HCT116 (cell line): ENCODE measurements at regions not wholly inside any gene's neighbourhood (a gene's known extent, or its start where the extent isn't known, plus 50 kb on each side); places are given as distances from the start of the nearest gene placed in this dataset.

Source experiments
- ATAC-seq: fragments of 200-7000 bp; cut with Tn5 transposase; 2 replicates; pipeline ENCODE4 v1.9.1; 2020; ENCODE audit warnings: mild to moderate bottlenecking, moderate library complexity
- BruUV-seq: library from RNA; stranded (reverse); fragments of 400-500 nt; replicated peaks from 2 replicates; lab custom pipeline; 2021; lab: Mats Ljungman, UMichigan
- CTCF ChIA-PET: fragments of 300-600 bp; sonication (Branson Sonifier 250); formaldehyde crosslinking; loops from one replicate; lab custom pipeline; 2021; ENCODE audit warnings: antibody characterized with exemption; lab: Charles Lee
- POLR2A ChIA-PET: fragments of 300-600, 350-600 bp; sonication (Branson Sonifier 250); formaldehyde crosslinking; loops from one replicate; lab custom pipeline; 2021; ENCODE audit warnings: antibody characterized with exemption; lab: Charles Lee
- RAD21 ChIA-PET, 2 experiments: fragments of 300-600 bp; sonication (Branson Sonifier 250); formaldehyde crosslinking; loops; one replicate each; lab custom pipeline; 2023; ENCODE audit warnings: low total read pairs in 2 of 2; ENCODE audit not compliant: uncharacterized antibody in 2 of 2, unreplicated experiment in 2 of 2, low non-redundant PET in 1 of 2; lab: Charles Lee
- DNase-seq: peaks from one replicate; pipeline ENCODE4 v3.0.0-alpha.2; 2010; ENCODE audit warnings: low read depth, low spot score
- H2AFZ ChIP-seq: fragments of 200-600 bp; shearing (Covaris generic), sonication (generic); 2 replicates; pipeline ENCODE4 v1.6.1; 2017; ENCODE audit warnings: low read depth, mixed run types, mixed read lengths, antibody characterized with exemption, low read length; ENCODE audit not compliant: poor library complexity, severe bottlenecking
- H3K27ac ChIP-seq: 2 replicates; pipeline ENCODE4 v1.5.1; 2012; ENCODE audit warnings: low read depth, low read length
- H3K27me3 ChIP-seq: fragments of 200-600 bp; sonication (generic); 2 replicates; pipeline ENCODE4 v1.6.1; 2016; ENCODE audit warnings: mixed run types, low read length, mixed read lengths; ENCODE audit not compliant: insufficient read depth
- H3K36me3 ChIP-seq, 2 experiments: fragments of 200-500 bp in 1 of 2; fragments of 200-600 bp in 1 of 2; sonication (Bioruptor generic) in 1 of 2; sonication (generic) in 1 of 2; 2 replicates each; pipeline versions ENCODE4 v1.5.1 to v1.6.1; 2014 to 2016; ENCODE audit warnings: low read length in 2 of 2, inconsistent platforms in 1 of 2, mixed read lengths in 1 of 2, mixed run types in 1 of 2; ENCODE audit not compliant: insufficient read depth in 2 of 2, control insufficient read depth in 1 of 2
- H3K4me1 ChIP-seq, 2 experiments: fragments of 200-600 bp in 1 of 2; sonication (generic) in 1 of 2; 2 replicates each; pipeline versions ENCODE4 v1.5.1 to v1.6.1; 2012 to 2017; ENCODE audit warnings: low read length in 2 of 2, inconsistent platforms in 1 of 2, mild to moderate bottlenecking in 1 of 2, mixed read lengths in 1 of 2, mixed run types in 1 of 2, moderate library complexity in 1 of 2; ENCODE audit not compliant: insufficient read depth in 2 of 2, control insufficient read depth in 1 of 2
- H3K4me2 ChIP-seq: fragments of 200-600 bp; sonication (generic); 2 replicates; pipeline ENCODE4 v1.6.1; 2017; ENCODE audit warnings: mixed run types, low read length, mixed read lengths
- H3K4me3 ChIP-seq, 2 experiments: fragments of 200-600 bp in 1 of 2; sonication (generic) in 1 of 2; replicated peaks in 1 of 2; 2 replicates each; pipeline ENCODE4 v1.5.1; 2011 to 2016; ENCODE audit warnings: low read length in 2 of 2, control low read depth in 1 of 2, low read depth in 1 of 2, mild to moderate bottlenecking in 1 of 2, mixed read lengths in 1 of 2, mixed run types in 1 of 2
- H3K79me2 ChIP-seq: fragments of 200-600 bp; sonication (generic); 2 replicates; pipeline ENCODE4 v1.6.1; 2017; ENCODE audit warnings: mild to moderate bottlenecking, mixed run types, low read length, moderate library complexity, mixed read lengths; ENCODE audit not compliant: insufficient read depth
- H3K9ac ChIP-seq: fragments of 200-600 bp; sonication (generic); 2 replicates; pipeline ENCODE4 v1.6.1; 2016; ENCODE audit warnings: low read length, mixed read lengths
- H3K9me2 ChIP-seq: fragments of 200-600 bp; sonication (generic), shearing (Covaris generic); 2 replicates; pipeline ENCODE4 v1.6.1; 2017; ENCODE audit warnings: mixed run types, mild to moderate bottlenecking, moderate library complexity; ENCODE audit not compliant: insufficient read depth
- H3K9me3 ChIP-seq, 2 experiments: fragments of 200-500 bp in 1 of 2; fragments of 200-600 bp in 1 of 2; sonication (Bioruptor generic) in 1 of 2; sonication (generic) in 1 of 2; 2 replicates each; pipeline ENCODE4 v1.6.1; 2014 to 2017; ENCODE audit warnings: low read length in 2 of 2, mixed read lengths in 2 of 2, inconsistent platforms in 1 of 2, low read depth in 1 of 2, mild to moderate bottlenecking in 1 of 2, mixed run types in 1 of 2, moderate library complexity in 1 of 2; ENCODE audit not compliant: control insufficient read depth in 1 of 2, insufficient read depth in 1 of 2
- H4K20me1 ChIP-seq: fragments of 200-600 bp; sonication (generic), shearing (Covaris generic); 2 replicates; pipeline ENCODE4 v1.6.1; 2017; ENCODE audit warnings: mixed run types, mild to moderate bottlenecking, moderate library complexity; ENCODE audit not compliant: insufficient read depth
- CBX3 ChIP-seq: IDR thresholded peaks from 2 replicates; pipeline ENCODE4 v1.6.1; 2012; ENCODE audit warnings: low read depth
- CEBPB ChIP-seq: IDR thresholded peaks from 2 replicates; pipeline ENCODE4 v1.6.1; 2012; ENCODE audit warnings: low read depth
- CTCF ChIP-seq, 3 experiments: fragments of 200-600 bp in 1 of 3; sonication (generic) in 1 of 3; IDR thresholded peaks in 2 of 3; conservative IDR thresholded peaks in 1 of 3; 2 replicates each; pipeline ENCODE4 v1.5.1; 2012 to 2017; ENCODE audit warnings: low read depth in 2 of 3, low read length in 2 of 3, antibody characterized with exemption in 1 of 3, borderline replicate concordance in 1 of 3, control low read depth in 1 of 3, mild to moderate bottlenecking in 1 of 3, mixed read lengths in 1 of 3, mixed run types in 1 of 3, moderate library complexity in 1 of 3; ENCODE audit not compliant: insufficient read depth in 1 of 3
- EGR1 ChIP-seq: IDR thresholded peaks from 2 replicates; pipeline ENCODE4 v1.6.1; 2012; ENCODE audit warnings: low read depth
- ELF1 ChIP-seq: IDR thresholded peaks from 2 replicates; pipeline ENCODE4 v1.6.1; 2012; ENCODE audit warnings: low read depth, borderline replicate concordance
- EZH2 ChIP-seq: fragments of 200-600 bp; sonication (generic); IDR thresholded peaks from 2 replicates; pipeline ENCODE4 v1.6.1; 2017; ENCODE audit warnings: antibody characterized with exemption, mixed run types
- EZH2phosphoT487 ChIP-seq: fragments of 200-600 bp; IDR thresholded peaks from 2 replicates; pipeline ENCODE4 v1.6.1; 2018; ENCODE audit warnings: antibody characterized with exemption, borderline replicate concordance
- FOSL1 ChIP-seq: IDR thresholded peaks from 2 replicates; pipeline ENCODE4 v1.6.1; 2012; ENCODE audit warnings: low read depth
- JUND ChIP-seq: IDR thresholded peaks from 2 replicates; pipeline ENCODE4 v1.6.1; 2012
- MAX ChIP-seq: IDR thresholded peaks from 2 replicates; pipeline ENCODE4 v1.6.1; 2012
- POLR2A ChIP-seq: IDR thresholded peaks from 2 replicates; pipeline ENCODE4 v1.7.0; 2011; ENCODE audit warnings: borderline replicate concordance; ENCODE audit not compliant: insufficient read depth, insufficient read length; ENCODE audit errors: extremely low read depth
- POLR2AphosphoS5 ChIP-seq: IDR thresholded peaks from 2 replicates; pipeline ENCODE4 v1.6.1; 2011; ENCODE audit warnings: mild to moderate bottlenecking, low read depth, low read length, moderate library complexity
- SIN3A ChIP-seq: IDR thresholded peaks from 2 replicates; pipeline ENCODE4 v1.6.1; 2012; ENCODE audit warnings: low read depth
- SP1 ChIP-seq: IDR thresholded peaks from 2 replicates; pipeline ENCODE4 v1.6.1; 2012; ENCODE audit warnings: low read depth
- SRF ChIP-seq: IDR thresholded peaks from 2 replicates; pipeline ENCODE4 v1.6.1; 2012; ENCODE audit warnings: low read depth
- YY1 ChIP-seq: IDR thresholded peaks from 2 replicates; pipeline ENCODE4 v1.6.1; 2011; ENCODE audit warnings: low read length, low read depth, moderate library complexity, mild to moderate bottlenecking; ENCODE audit not compliant: insufficient replicate concordance; ENCODE audit errors: extremely low read depth
- ZFX ChIP-seq: fragments of 450-650 bp; IDR thresholded peaks from 2 replicates; pipeline ENCODE4 v1.6.1; 2017
- intact Hi-C: fragments of 100-400 bp; cut with micrococcal nuclease; formaldehyde crosslinking; loops from 2 replicates; pipeline ENCODE4 v1.10.0; 2022
- TF ChIP-seq, protein P1 (sequence below): IDR thresholded peaks from 2 replicates; pipeline ENCODE4 v1.6.1; 2012
- TF ChIP-seq, protein P2 (sequence below): IDR thresholded peaks from 2 replicates; pipeline ENCODE4 v1.6.1; 2012; ENCODE audit warnings: low read depth

GRCh38 chr2:216936954-216937357, 77.1 kb upstream of the TNP1 start:
- CTCF ChIA-PET = no interaction called here
- H4K20me1 ChIP-seq = no peaks in the 10 kb centered on the region
- peaks cover 24% of the 10 kb centered on the region for H3K27me3 ChIP-seq
- H3K36me3 ChIP-seq = no peaks in the 10 kb centered on the region
- no TSS peak for BruUV-seq
- POLR2A ChIA-PET = no interaction called here
- ATAC-seq (no peak), DNase-seq (no peak)
- intact Hi-C loops = no loop called here
- no peaks in the 10 kb centered on the region for H3K79me2 ChIP-seq
- H2AFZ ChIP-seq = no peak overlapping the region
- H3K9me3 ChIP-seq = no peaks in the 10 kb centered on the region
- H3K9ac ChIP-seq = no peak overlapping the region
- H3K4me3 ChIP-seq = no peak overlapping the region
- TF ChIP-seq ELF1 = no peak
- no peak for TF ChIP-seq EZH2phosphoT487
- TF ChIP-seq ZFX = no peak
- TF ChIP-seq, protein P1, sequence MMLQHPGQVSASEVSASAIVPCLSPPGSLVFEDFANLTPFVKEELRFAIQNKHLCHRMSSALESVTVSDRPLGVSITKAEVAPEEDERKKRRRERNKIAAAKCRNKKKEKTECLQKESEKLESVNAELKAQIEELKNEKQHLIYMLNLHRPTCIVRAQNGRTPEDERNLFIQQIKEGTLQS = no peak
- TF ChIP-seq YY1 = no peak
- TF ChIP-seq, protein P2, sequence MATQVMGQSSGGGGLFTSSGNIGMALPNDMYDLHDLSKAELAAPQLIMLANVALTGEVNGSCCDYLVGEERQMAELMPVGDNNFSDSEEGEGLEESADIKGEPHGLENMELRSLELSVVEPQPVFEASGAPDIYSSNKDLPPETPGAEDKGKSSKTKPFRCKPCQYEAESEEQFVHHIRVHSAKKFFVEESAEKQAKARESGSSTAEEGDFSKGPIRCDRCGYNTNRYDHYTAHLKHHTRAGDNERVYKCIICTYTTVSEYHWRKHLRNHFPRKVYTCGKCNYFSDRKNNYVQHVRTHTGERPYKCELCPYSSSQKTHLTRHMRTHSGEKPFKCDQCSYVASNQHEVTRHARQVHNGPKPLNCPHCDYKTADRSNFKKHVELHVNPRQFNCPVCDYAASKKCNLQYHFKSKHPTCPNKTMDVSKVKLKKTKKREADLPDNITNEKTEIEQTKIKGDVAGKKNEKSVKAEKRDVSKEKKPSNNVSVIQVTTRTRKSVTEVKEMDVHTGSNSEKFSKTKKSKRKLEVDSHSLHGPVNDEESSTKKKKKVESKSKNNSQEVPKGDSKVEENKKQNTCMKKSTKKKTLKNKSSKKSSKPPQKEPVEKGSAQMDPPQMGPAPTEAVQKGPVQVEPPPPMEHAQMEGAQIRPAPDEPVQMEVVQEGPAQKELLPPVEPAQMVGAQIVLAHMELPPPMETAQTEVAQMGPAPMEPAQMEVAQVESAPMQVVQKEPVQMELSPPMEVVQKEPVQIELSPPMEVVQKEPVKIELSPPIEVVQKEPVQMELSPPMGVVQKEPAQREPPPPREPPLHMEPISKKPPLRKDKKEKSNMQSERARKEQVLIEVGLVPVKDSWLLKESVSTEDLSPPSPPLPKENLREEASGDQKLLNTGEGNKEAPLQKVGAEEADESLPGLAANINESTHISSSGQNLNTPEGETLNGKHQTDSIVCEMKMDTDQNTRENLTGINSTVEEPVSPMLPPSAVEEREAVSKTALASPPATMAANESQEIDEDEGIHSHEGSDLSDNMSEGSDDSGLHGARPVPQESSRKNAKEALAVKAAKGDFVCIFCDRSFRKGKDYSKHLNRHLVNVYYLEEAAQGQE = no peak
- no peak for TF ChIP-seq SIN3A
- TF ChIP-seq JUND = no peak
- no peak for TF ChIP-seq EZH2
- TF ChIP-seq SP1 = no peak
- TF ChIP-seq FOSL1 = no peak
- TF ChIP-seq POLR2AphosphoS5 = no peak
- TF ChIP-seq CEBPB = no peak
- TF ChIP-seq CTCF (IDR thresholded peaks at IDR 0.05 in 2 of 3, conservative IDR thresholded peaks at IDR 0.05 in 1 of 3; ENCODE audit: borderline replicate concordance in 1 of 3, insufficient read depth in 1 of 3, low read depth in 2 of 3, low read length in 2 of 3) = no peak
- TF ChIP-seq POLR2A = no peak
- no peak for TF ChIP-seq CBX3
- no peak for TF ChIP-seq EGR1
- no peak for TF ChIP-seq MAX
- no peak for TF ChIP-seq SRF
- H3K27ac ChIP-seq = no peak overlapping the region
- H3K4me2 ChIP-seq = no peak overlapping the region
- H3K4me1 ChIP-seq = no peaks in the 10 kb centered on the region
- RAD21 ChIA-PET = no interaction called here
- H3K9me2 ChIP-seq = no peaks in the 10 kb centered on the region
